ENCODE measurements at regions not wholly inside any gene's neighbourhood (a gene's known extent, or its start where the extent isn't known, plus 50 kb on each side); places are given as distances from the start of the nearest gene placed in this dataset.
A peak's percentile ranks its signal among the peaks of the same experiment; 100 is the strongest.

- no peak for TF ChIP-seq CTCF (conservative IDR thresholded peaks at IDR 0.05; ENCODE audit: low read depth, low read length)
- DNase-seq (ENCODE audit: low read depth) = no peak
- no peak overlapping the region for H3K4me3 ChIP-seq (ENCODE audit: low read length)
Observed at GRCh38 chr1:93815366-93816110, 63.5 kb downstream of the DNTTIP2 start.

- no peak for TF ChIP-seq CTCF (conservative IDR thresholded peaks at IDR 0.05; ENCODE audit: low read depth, low read length)
- no peak for DNase-seq (ENCODE audit: low read depth)
- H3K4me3 ChIP-seq (ENCODE audit: low read length) = no peak overlapping the region
Observed at GRCh38 chr1:93814795-93815340, 64.1 kb downstream of the DNTTIP2 start.

- no peak overlapping the region for H3K4me3 ChIP-seq (ENCODE audit: low read length)
- peak; percentile 99 for TF ChIP-seq CTCF (conservative IDR thresholded peaks at IDR 0.05; ENCODE audit: low read depth, low read length)
- no peak for DNase-seq (ENCODE audit: low read depth)
Observed at GRCh38 chr1:93814059-93814794, 64.8 kb downstream of the DNTTIP2 start.

GRCh38 chr1:93813076-93813475 is 65.9 kb downstream of the DNTTIP2 start:
- H3K4me3 ChIP-seq (ENCODE audit: low read length) = no peak overlapping the region
- TF ChIP-seq CTCF (conservative IDR thresholded peaks at IDR 0.05; ENCODE audit: low read depth, low read length) = peak; percentile 12
- DNase-seq (ENCODE audit: low read depth) = no peak

- DNase-seq (ENCODE audit: low read depth) = no peak
- TF ChIP-seq CTCF (conservative IDR thresholded peaks at IDR 0.05; ENCODE audit: low read depth, low read length) = no peak
- H3K4me3 ChIP-seq (ENCODE audit: low read length) = no peak overlapping the region
Observed at GRCh38 chr1:93811326-93812065, 67.5 kb downstream of the DNTTIP2 start.

- no peak for TF ChIP-seq CTCF (conservative IDR thresholded peaks at IDR 0.05; ENCODE audit: low read depth, low read length)
- DNase-seq (ENCODE audit: low read depth) = no peak
Observed at GRCh38 chr1:93810316-93810715, 68.7 kb downstream of the DNTTIP2 start.

More at GRCh38 chr1:93810316-93810715, 68.7 kb downstream of the DNTTIP2 start:
- no peak overlapping the region for H3K4me3 ChIP-seq (ENCODE audit: low read length)
